ENCODE measurements at regions not wholly inside any gene's neighbourhood (a gene's known extent, or its start where the extent isn't known, plus 50 kb on each side); places are given as distances from the start of the nearest gene placed in this dataset.

DNA sequence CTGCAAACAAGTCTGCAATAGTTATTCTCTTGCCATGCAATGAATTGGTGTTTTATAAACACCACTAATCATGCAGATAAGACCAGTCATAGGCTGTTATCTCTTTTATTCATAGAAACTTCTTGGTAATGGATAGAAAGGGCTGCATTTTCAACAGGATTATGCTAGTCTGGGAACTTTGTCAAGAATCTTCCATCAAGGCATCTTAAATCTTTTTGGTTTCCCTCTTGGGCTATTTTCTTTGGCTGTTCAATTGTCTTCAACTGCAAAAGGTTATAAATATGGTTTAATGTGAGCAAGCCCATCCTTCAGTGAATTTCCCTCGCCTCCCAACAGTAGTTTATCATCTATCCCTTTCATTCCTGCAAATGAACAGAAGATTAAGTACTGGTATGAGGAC is 59.0 kb upstream of the MINAR1 start:
- peak in 2 of 6 donors; percentile 15 to 81 for DNase-seq (ENCODE audit: low read depth in 4 of 6, low spot score in 6 of 6)
- no CpG with 5 or more reads among the region's 1 CpG for WGBS (ENCODE audit: insufficient coverage)
- H3K36me3 ChIP-seq (ENCODE audit: control insufficient read depth, insufficient read depth, low read length), result no peaks in the 10 kb centered on the region

DNA sequence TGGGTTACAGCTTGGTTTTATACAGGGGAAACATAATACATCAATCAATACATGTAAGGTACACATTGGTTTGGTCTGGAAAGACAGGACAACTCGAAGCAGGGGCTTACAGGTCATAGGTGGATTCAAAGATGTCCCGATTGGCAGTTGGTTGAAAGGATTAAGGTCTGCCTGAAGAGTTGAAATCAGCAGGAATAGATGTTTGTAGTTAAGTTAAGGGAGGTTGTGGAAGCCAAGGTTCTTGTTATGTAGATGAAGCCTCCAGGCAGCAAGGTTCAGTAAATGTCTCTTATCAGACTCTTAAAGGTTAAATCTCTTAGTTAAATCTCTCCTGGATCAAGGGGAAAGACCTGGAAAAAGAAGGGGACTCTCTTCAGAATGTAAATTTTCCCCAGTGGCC is 58.4 kb upstream of the MINAR1 start:
- Histone ChIP-seq H3K36me3 (ENCODE audit: control insufficient read depth, insufficient read depth, low read length) (no peaks in the 10 kb centered on the region), H3K27me3 (ENCODE audit: control insufficient read depth, insufficient read depth, low read length) (no peaks in the 10 kb centered on the region), H3K4me1 (ENCODE audit: control insufficient read depth, insufficient read depth, low read length) (no peaks in the 10 kb centered on the region), H3K4me3 (ENCODE audit: low read depth, low read length) (no peak overlapping the region), H3K27ac (ENCODE audit: low read depth, low read length) (no peak overlapping the region), H3K9me3 (ENCODE audit: control insufficient read depth, insufficient read depth, low read length) (no peaks in the 10 kb centered on the region)
- no peak for DNase-seq (ENCODE audit: low read depth in 4 of 6, low spot score in 6 of 6)
- 51% methylated on average over 2 of the region's 2 CpGs for WGBS (ENCODE audit: insufficient coverage)

More for the DNA sequence above, 59.0 kb upstream of the MINAR1 start:
- Histone ChIP-seq H3K27ac (ENCODE audit: low read depth, low read length) (no peak overlapping the region), H3K27me3 (ENCODE audit: control insufficient read depth, insufficient read depth, low read length) (no peaks in the 10 kb centered on the region), H3K9me3 (ENCODE audit: control insufficient read depth, insufficient read depth, low read length) (no peaks in the 10 kb centered on the region), H3K4me3 (ENCODE audit: low read depth, low read length) (no peak overlapping the region), H3K4me1 (ENCODE audit: control insufficient read depth, insufficient read depth, low read length) (no peaks in the 10 kb centered on the region)

- no peaks in the 10 kb centered on the region for H3K27me3 ChIP-seq (ENCODE audit: control insufficient read depth, insufficient read depth, low read length)
- H3K27ac ChIP-seq (ENCODE audit: low read depth, low read length), result no peak overlapping the region
- no peaks in the 10 kb centered on the region for H3K9me3 ChIP-seq (ENCODE audit: control insufficient read depth, insufficient read depth, low read length)
- no peaks in the 10 kb centered on the region for H3K4me1 ChIP-seq (ENCODE audit: control insufficient read depth, insufficient read depth, low read length)
- DNase-seq (ENCODE audit: low read depth in 4 of 6, low spot score in 6 of 6), result no peak
- H3K4me3 ChIP-seq (ENCODE audit: low read depth, low read length), result no peak overlapping the region
- no peaks in the 10 kb centered on the region for H3K36me3 ChIP-seq (ENCODE audit: control insufficient read depth, insufficient read depth, low read length)
- WGBS (ENCODE audit: insufficient coverage), result no CpG with 5 or more reads among the region's 3 CpGs
These were observed 55.8 kb upstream of the MINAR1 start for GRCh38 chr15:79376383-79376782.

- Histone ChIP-seq H3K4me3 (ENCODE audit: low read depth, low read length) (no peak overlapping the region), H3K36me3 (ENCODE audit: control insufficient read depth, insufficient read depth, low read length) (no peaks in the 10 kb centered on the region), H3K27ac (ENCODE audit: low read depth, low read length) (no peak overlapping the region), H3K4me1 (ENCODE audit: control insufficient read depth, insufficient read depth, low read length) (no peaks in the 10 kb centered on the region), H3K9me3 (ENCODE audit: control insufficient read depth, insufficient read depth, low read length) (no peaks in the 10 kb centered on the region), H3K27me3 (ENCODE audit: control insufficient read depth, insufficient read depth, low read length) (no peaks in the 10 kb centered on the region)
- no peak for DNase-seq (ENCODE audit: low read depth in 4 of 6, low spot score in 6 of 6)
- WGBS (ENCODE audit: insufficient coverage), result 100% methylated on average over 2 of the region's 3 CpGs
These were observed 53.6 kb upstream of the MINAR1 start for GRCh38 chr15:79378394-79379109.

DNA sequence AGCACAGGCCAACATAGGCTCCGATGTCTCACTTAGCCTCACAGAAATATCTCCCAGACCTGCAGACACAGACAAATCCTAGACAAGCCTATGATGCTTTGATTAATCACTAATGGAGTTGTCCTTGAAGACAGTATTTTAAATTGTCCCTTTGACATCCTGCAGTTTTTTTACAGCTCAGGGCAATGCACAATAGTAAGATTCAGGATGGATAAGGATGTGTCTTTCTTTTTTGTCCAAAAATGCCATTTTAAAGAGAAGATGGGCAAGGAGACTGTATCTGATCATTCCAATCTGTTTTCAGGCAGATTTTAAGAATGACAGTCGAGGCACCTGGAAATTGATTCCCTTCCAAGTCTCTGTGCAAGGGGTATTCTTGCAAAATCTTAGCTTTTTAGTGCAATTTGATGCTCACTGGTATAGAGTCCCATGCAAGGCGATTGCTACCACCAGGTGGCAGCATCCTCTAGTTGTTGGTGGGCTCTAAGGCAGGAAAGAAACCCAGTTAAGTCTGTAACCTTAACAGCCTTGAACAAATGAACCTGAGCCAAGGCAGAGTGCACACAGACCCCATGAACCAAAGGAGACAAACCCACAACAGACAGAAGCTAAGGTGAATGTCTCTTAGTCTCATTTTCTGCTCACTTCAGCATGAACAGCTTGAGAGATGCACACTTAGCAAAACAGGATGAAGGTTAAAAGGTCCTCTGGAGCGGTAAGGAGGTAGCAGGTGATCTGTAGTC is 51.2 kb upstream of the MINAR1 start:
- Histone ChIP-seq H3K9me3 (ENCODE audit: control insufficient read depth, insufficient read depth, low read length) (no peaks in the 10 kb centered on the region), H3K27ac (ENCODE audit: low read depth, low read length) (no peak overlapping the region), H3K27me3 (ENCODE audit: control insufficient read depth, insufficient read depth, low read length) (no peaks in the 10 kb centered on the region), H3K4me1 (ENCODE audit: control insufficient read depth, insufficient read depth, low read length) (no peaks in the 10 kb centered on the region), H3K4me3 (ENCODE audit: low read depth, low read length) (no peak overlapping the region), H3K36me3 (ENCODE audit: control insufficient read depth, insufficient read depth, low read length) (no peaks in the 10 kb centered on the region)
- WGBS (ENCODE audit: insufficient coverage), result 19% methylated on average over 3 of the region's 4 CpGs
- DNase-seq (ENCODE audit: low read depth in 4 of 6, low spot score in 6 of 6), result peak; percentile 66 to 97 (median 83)

DNA sequence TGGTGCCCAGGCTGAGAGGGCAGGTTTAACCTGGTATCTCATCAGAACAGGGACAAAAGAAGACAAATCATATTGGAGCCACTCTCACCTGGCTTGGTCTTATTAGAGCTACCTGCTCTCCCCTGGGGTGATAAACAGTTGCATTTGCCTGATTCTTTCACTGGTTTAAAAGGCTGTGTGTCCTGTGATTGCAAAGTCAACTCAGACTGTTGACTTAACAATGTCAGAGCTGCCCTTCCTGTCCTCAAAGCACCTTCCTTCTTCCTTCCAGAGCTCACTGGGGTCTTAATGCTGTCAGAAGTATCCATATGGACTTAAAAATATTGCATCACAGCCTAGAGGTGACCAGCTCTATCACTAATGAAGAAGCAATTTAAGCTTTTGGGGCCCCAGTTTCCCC is 50.5 kb upstream of the MINAR1 start:
- no peaks in the 10 kb centered on the region for H3K27me3 ChIP-seq (ENCODE audit: control insufficient read depth, insufficient read depth, low read length)
- no peaks in the 10 kb centered on the region for H3K4me1 ChIP-seq (ENCODE audit: control insufficient read depth, insufficient read depth, low read length)
- no peaks in the 10 kb centered on the region for H3K9me3 ChIP-seq (ENCODE audit: control insufficient read depth, insufficient read depth, low read length)
- no peak overlapping the region for H3K27ac ChIP-seq (ENCODE audit: low read depth, low read length)
- H3K4me3 ChIP-seq (ENCODE audit: low read depth, low read length), result no peak overlapping the region
- DNase-seq (ENCODE audit: low read depth in 4 of 6, low spot score in 6 of 6), result no peak
- H3K36me3 ChIP-seq (ENCODE audit: control insufficient read depth, insufficient read depth, low read length), result no peaks in the 10 kb centered on the region

Measured in spinal cord (tissue), 9 donors.